SK-N-SH treated with all-trans-retinoic acid at 6 μM for 48 hours (cell line): ENCODE measurements at regions not wholly inside any gene's neighbourhood (a gene's known extent, or its start where the extent isn't known, plus 50 kb on each side); places are given as distances from the start of the nearest gene placed in this dataset.

Experiments
- CSDC2 ChIP-seq: fragments of 250-450 bp; sonication (Bioruptor Pico); IDR thresholded peaks from 2 replicates; pipeline ENCODE4 v1.5.0; 2020; ENCODE audit warnings: mild to moderate bottlenecking, moderate library complexity
- ISL1 ChIP-seq: fragments of 250-450 bp; sonication (Bioruptor Pico); IDR thresholded peaks from 2 replicates; pipeline ENCODE4 v2.1.2; 2022; ENCODE audit warnings: mild to moderate bottlenecking, moderate library complexity
- OSR1 ChIP-seq: fragments of 250-450 bp; sonication (Bioruptor Pico); IDR thresholded peaks from 2 replicates; pipeline ENCODE4 v1.8.0; 2022; ENCODE audit warnings: moderate library complexity, mild to moderate bottlenecking, inconsistent platforms
- RARB ChIP-seq: fragments of 250-450 bp; sonication (Bioruptor Pico); IDR thresholded peaks from 2 replicates; pipeline ENCODE4 v1.8.0; 2021; ENCODE audit warnings: mild to moderate bottlenecking, moderate library complexity
- SNAI2 ChIP-seq: fragments of 250-450 bp; sonication (Bioruptor Pico); IDR thresholded peaks from 2 replicates; pipeline ENCODE4 v1.5.0; 2020; ENCODE audit warnings: mild to moderate bottlenecking, moderate library complexity
- TCF4 ChIP-seq: fragments of 250-450 bp; sonication (Bioruptor Pico); IDR thresholded peaks from 2 replicates; pipeline ENCODE4 v1.8.0; 2021; ENCODE audit warnings: mild to moderate bottlenecking, moderate library complexity, borderline replicate concordance
- ZFP3 ChIP-seq: fragments of 250-450 bp; sonication (Bioruptor Pico); IDR thresholded peaks from 2 replicates; pipeline ENCODE4 v1.5.0; 2020; ENCODE audit warnings: mild to moderate bottlenecking, moderate library complexity
- ZNF70 ChIP-seq: fragments of 450-650 bp; formaldehyde crosslinking; IDR thresholded peaks from 2 replicates; pipeline ENCODE4 v1.5.0; 2020; ENCODE audit warnings: mild to moderate bottlenecking, moderate library complexity
- ZNF8 ChIP-seq: fragments of 450-650 bp; formaldehyde crosslinking; IDR thresholded peaks from 2 replicates; pipeline ENCODE4 v1.5.0; 2020; ENCODE audit warnings: mild to moderate bottlenecking, moderate library complexity
- TF ChIP-seq, protein P1 (sequence below): fragments of 250-450 bp; sonication (Bioruptor Pico); IDR thresholded peaks from 2 replicates; pipeline ENCODE4 v1.5.1; 2021; ENCODE audit warnings: mild to moderate bottlenecking, moderate library complexity
- TF ChIP-seq, protein P2 (sequence below): fragments of 250-450 bp; sonication (Bioruptor Pico); IDR thresholded peaks from 2 replicates; pipeline ENCODE4 v1.5.1; 2020; ENCODE audit warnings: low read depth, mild to moderate bottlenecking, moderate library complexity

DNA sequence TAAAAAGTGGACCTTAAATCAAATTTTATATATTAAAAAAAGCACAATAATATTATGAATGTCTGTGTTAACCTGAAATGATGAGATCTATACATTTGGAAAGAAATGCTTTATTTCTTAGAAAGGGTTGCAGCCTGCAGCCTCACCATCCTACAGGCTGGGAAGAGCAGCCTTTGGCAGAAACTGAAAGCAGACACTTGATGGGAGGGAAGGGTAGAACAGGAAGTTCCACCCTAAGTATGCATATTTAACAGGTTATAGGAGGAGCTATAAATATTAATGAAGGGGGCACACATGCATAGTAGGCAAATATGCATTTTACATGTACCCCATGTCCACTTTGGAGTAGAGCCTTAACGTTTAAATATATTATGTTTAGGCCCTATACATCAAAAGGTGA lies 498.0 kb downstream of the FLRT2 start:
- TF ChIP-seq ZNF8 (CRISPR knock-in tag) (no peak), CSDC2 (CRISPR knock-in tag) (no peak), ZFP3 (CRISPR knock-in tag) (no peak), RARB (CRISPR knock-in tag) (no peak), SNAI2 (CRISPR knock-in tag) (no peak), TCF4 (CRISPR knock-in tag) (no peak), ISL1 (CRISPR knock-in tag) (no peak), OSR1 (CRISPR knock-in tag) (no peak), ZNF70 (CRISPR knock-in tag) (no peak)
- TF ChIP-seq, protein P1, sequence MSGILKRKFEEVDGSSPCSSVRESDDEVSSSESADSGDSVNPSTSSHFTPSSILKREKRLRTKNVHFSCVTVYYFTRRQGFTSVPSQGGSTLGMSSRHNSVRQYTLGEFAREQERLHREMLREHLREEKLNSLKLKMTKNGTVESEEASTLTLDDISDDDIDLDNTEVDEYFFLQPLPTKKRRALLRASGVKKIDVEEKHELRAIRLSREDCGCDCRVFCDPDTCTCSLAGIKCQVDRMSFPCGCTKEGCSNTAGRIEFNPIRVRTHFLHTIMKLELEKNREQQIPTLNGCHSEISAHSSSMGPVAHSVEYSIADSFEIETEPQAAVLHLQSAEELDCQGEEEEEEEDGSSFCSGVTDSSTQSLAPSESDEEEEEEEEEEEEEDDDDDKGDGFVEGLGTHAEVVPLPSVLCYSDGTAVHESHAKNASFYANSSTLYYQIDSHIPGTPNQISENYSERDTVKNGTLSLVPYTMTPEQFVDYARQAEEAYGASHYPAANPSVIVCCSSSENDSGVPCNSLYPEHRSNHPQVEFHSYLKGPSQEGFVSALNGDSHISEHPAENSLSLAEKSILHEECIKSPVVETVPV (CRISPR knock-in tag) = no peak
- TF ChIP-seq, protein P2, sequence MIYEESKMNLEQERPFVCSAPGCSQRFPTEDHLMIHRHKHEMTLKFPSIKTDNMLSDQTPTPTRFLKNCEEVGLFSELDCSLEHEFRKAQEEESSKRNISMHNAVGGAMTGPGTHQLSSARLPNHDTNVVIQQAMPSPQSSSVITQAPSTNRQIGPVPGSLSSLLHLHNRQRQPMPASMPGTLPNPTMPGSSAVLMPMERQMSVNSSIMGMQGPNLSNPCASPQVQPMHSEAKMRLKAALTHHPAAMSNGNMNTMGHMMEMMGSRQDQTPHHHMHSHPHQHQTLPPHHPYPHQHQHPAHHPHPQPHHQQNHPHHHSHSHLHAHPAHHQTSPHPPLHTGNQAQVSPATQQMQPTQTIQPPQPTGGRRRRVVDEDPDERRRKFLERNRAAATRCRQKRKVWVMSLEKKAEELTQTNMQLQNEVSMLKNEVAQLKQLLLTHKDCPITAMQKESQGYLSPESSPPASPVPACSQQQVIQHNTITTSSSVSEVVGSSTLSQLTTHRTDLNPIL = no peak
